GM21526 (cell line): ENCODE measurements at regions not wholly inside any gene's neighbourhood (a gene's known extent, or its start where the extent isn't known, plus 50 kb on each side); places are given as distances from the start of the nearest gene placed in this dataset.

Experiments
- ATAC-seq: cut with Tn5 transposase; IDR thresholded peaks from one replicate; pipeline ENCODE4 v1.9.1; 2021; ENCODE audit warnings: moderate library complexity; ENCODE audit not compliant: unreplicated experiment, low FRiP score

- no peak for ATAC-seq
These were observed 193.6 kb upstream of the PFKP start for GRCh38 chr10:2873769-2874168.

GRCh38 chr10:2871673-2872219 lies 195.6 kb upstream of the PFKP start:
- no peak for ATAC-seq

GRCh38 chr10:2870654-2871053 lies 196.7 kb upstream of the PFKP start:
- no peak for ATAC-seq

- no peak for ATAC-seq
These were observed 199.5 kb upstream of the PFKP start for GRCh38 chr10:2867788-2868299.

- no peak for ATAC-seq
These were observed 200.8 kb upstream of the PFKP start for GRCh38 chr10:2866569-2866968.

GRCh38 chr10:2861632-2862210 lies 205.6 kb upstream of the PFKP start:
- ATAC-seq: no peak

- ATAC-seq: no peak
These were observed 208.9 kb upstream of the PFKP start for GRCh38 chr10:2858452-2858851.

GRCh38 chr10:2856598-2856997 lies 210.8 kb upstream of the PFKP start:
- no peak for ATAC-seq

GRCh38 chr10:2852574-2853323 lies 214.6 kb upstream of the PFKP start:
- no peak for ATAC-seq

GRCh38 chr10:2851566-2851965 lies 215.8 kb upstream of the PFKP start:
- no peak for ATAC-seq

GRCh38 chr10:2850202-2850601 lies 217.1 kb upstream of the PFKP start:
- no peak for ATAC-seq

- no peak for ATAC-seq
These were observed 222.4 kb upstream of the PFKP start for GRCh38 chr10:2844925-2845324.

GRCh38 chr10:2839081-2839725 lies 228.1 kb upstream of the PFKP start:
- no peak for ATAC-seq

GRCh38 chr10:2837674-2838073 lies 229.7 kb upstream of the PFKP start:
- no peak for ATAC-seq

- ATAC-seq: no peak
These were observed 230.3 kb upstream of the PFKP start for GRCh38 chr10:2836921-2837662.

- no peak for ATAC-seq
These were observed 233.1 kb upstream of the PFKP start for GRCh38 chr10:2834214-2834613.

- ATAC-seq: no peak
These were observed 235.8 kb upstream of the PFKP start for GRCh38 chr10:2831509-2831908.

- no peak for ATAC-seq
These were observed 238.6 kb upstream of the PFKP start for GRCh38 chr10:2828741-2829140.

- ATAC-seq: no peak
These were observed 240.7 kb upstream of the PFKP start for GRCh38 chr10:2826675-2827074.

- no peak for ATAC-seq
These were observed 241.5 kb upstream of the PFKP start for GRCh38 chr10:2825841-2826240.
